AG04450 (cell line): ENCODE measurements at regions not wholly inside any gene's neighbourhood (a gene's known extent, or its start where the extent isn't known, plus 50 kb on each side); places are given as distances from the start of the nearest gene placed in this dataset.

ENCODE experiments used
- CTCF ChIA-PET: fragments of 300-600, 350-600 bp; formaldehyde crosslinking; extraction: SDS; loops from one replicate; lab custom pipeline; 2022; ENCODE audit warnings: antibody characterized with exemption, inconsistent platforms; lab: Charles Lee
- POLR2A ChIA-PET: fragments of 350-600 bp; formaldehyde crosslinking; extraction: SDS; loops from one replicate; lab custom pipeline; 2021; ENCODE audit warnings: antibody characterized with exemption, inconsistent platforms; lab: Yijun Ruan, JAX
- DNase-seq: peaks from one replicate; pipeline ENCODE4 v3.0.0-alpha.2; 2011; ENCODE audit warnings: low read depth, low spot score
- H3K27ac ChIP-seq: one replicate; pipeline ENCODE4 v1.5.1; 2012; ENCODE audit warnings: low read depth, low read length, control low read depth
- H3K27me3 ChIP-seq: one replicate; pipeline ENCODE4 v1.6.0; 2012; ENCODE audit warnings: low read length; ENCODE audit not compliant: control insufficient read depth, insufficient read depth
- H3K4me3 ChIP-seq: 2 replicates; pipeline ENCODE4 v1.5.1; 2011; ENCODE audit warnings: mild to moderate bottlenecking, low read depth, low read length, control low read depth
- H3K9me3 ChIP-seq: 2 replicates; pipeline ENCODE4 v1.5.1; 2012; ENCODE audit warnings: low read length; ENCODE audit not compliant: control insufficient read depth, insufficient read depth
- CTCF ChIP-seq: IDR thresholded peaks from 2 replicates; pipeline ENCODE4 v1.5.1; 2011; ENCODE audit warnings: low read depth, low read length, control low read depth, inconsistent platforms

GRCh38 chr18:46418663-46419260 lies 238.3 kb downstream of the LOXHD1 start:
- Histone ChIP-seq H3K9me3 (no peaks in the 10 kb centered on the region), H3K27me3 (peaks cover 3% of the 10 kb centered on the region), H3K4me3 (no peak overlapping the region), H3K27ac (no peak overlapping the region)
- no peak for DNase-seq
- POLR2A ChIA-PET: no interaction called here
- CTCF ChIA-PET: no interaction called here
- no peak for TF ChIP-seq CTCF

GRCh38 chr18:46419391-46420141 lies 237.5 kb downstream of the LOXHD1 start:
- H3K27me3 ChIP-seq: peaks cover 3% of the 10 kb centered on the region
- TF ChIP-seq CTCF: no peak
- no peak overlapping the region for H3K4me3 ChIP-seq
- no peak overlapping the region for H3K27ac ChIP-seq
- no peaks in the 10 kb centered on the region for H3K9me3 ChIP-seq
- ChIA-PET POLR2A (no interaction called here), CTCF (no interaction called here)
- no peak for DNase-seq

GRCh38 chr18:46421973-46422551 lies 235.0 kb downstream of the LOXHD1 start:
- Histone ChIP-seq H3K9me3 (no peaks in the 10 kb centered on the region), H3K27ac (no peak overlapping the region), H3K27me3 (peaks cover 3% of the 10 kb centered on the region), H3K4me3 (no peak overlapping the region)
- no peak for DNase-seq
- no peak for TF ChIP-seq CTCF
- POLR2A ChIA-PET: no interaction called here
- CTCF ChIA-PET: no interaction called here

GRCh38 chr18:46422552-46423055 lies 234.4 kb downstream of the LOXHD1 start:
- no peak overlapping the region for H3K27ac ChIP-seq
- H3K4me3 ChIP-seq: no peak overlapping the region
- TF ChIP-seq CTCF: no peak
- no peaks in the 10 kb centered on the region for H3K9me3 ChIP-seq
- ChIA-PET CTCF (no interaction called here), POLR2A (no interaction called here)
- no peak for DNase-seq
- H3K27me3 ChIP-seq: peaks cover 3% of the 10 kb centered on the region

- no peak for DNase-seq
- TF ChIP-seq CTCF: no peak
- Histone ChIP-seq H3K27me3 (peaks cover 3% of the 10 kb centered on the region), H3K27ac (no peak overlapping the region), H3K9me3 (no peaks in the 10 kb centered on the region), H3K4me3 (no peak overlapping the region)
- ChIA-PET POLR2A (no interaction called here), CTCF (no interaction called here)
Observed at GRCh38 chr18:46423226-46423805, 233.7 kb downstream of the LOXHD1 start.
